HepG2 (cell line): ENCODE measurements at regions not wholly inside any gene's neighbourhood (a gene's known extent, or its start where the extent isn't known, plus 50 kb on each side); places are given as distances from the start of the nearest gene placed in this dataset.

Source experiments
- ATAC-seq: fragments of 200-7000 bp; cut with Tn5 transposase; 3 replicates; pipeline ENCODE4 v1.9.1; 2020; ENCODE audit warnings: mild to moderate bottlenecking, moderate library complexity
- BruUV-seq: library from RNA; stranded (reverse); fragments of 400-500 nt; replicated peaks from 2 replicates; lab custom pipeline; 2021; lab: Mats Ljungman, UMichigan
- CTCF ChIA-PET: fragments of 300-600 bp; formaldehyde crosslinking; extraction: SDS; loops from one replicate; lab custom pipeline; 2021; ENCODE audit warnings: low total read pairs, inconsistent platforms, low intra/inter-chr PET ratio; lab: Yijun Ruan, JAX
- POLR2A ChIA-PET: fragments of 350-600 bp; sonication (Branson Sonifier 250); formaldehyde crosslinking; loops from one replicate; lab custom pipeline; 2020; ENCODE audit warnings: antibody characterized with exemption, inconsistent platforms; lab: Yijun Ruan, JAX
- DNase-seq: peaks from one replicate; pipeline ENCODE4 v3.0.0-alpha.2; 2015; ENCODE audit warnings: low spot score
- FAIRE-seq: peaks from 3 replicates; lab custom pipeline; 2011; peaks lifted over from hg19 to GRCh38; lab: Jason Lieb, UNC
- H2AFZ ChIP-seq: one replicate; pipeline ENCODE4 v1.6.1; 2011; ENCODE audit warnings: low read length, inconsistent platforms
- H3K27ac ChIP-seq: fragments of 300-600 bp; 3 replicates; pipeline ENCODE4 v1.8.0; 2011; ENCODE audit warnings: mixed run types, mild to moderate bottlenecking, mixed read lengths, low read length, inconsistent platforms; ENCODE audit not compliant: insufficient read depth; ENCODE audit errors: extremely low read length
- H3K27me3 ChIP-seq, 2 experiments: fragments of 200-600 bp in 1 of 2; 2 replicates in 1 of 2; 3 replicates in 1 of 2; pipeline versions ENCODE4 v1.6.0 to v1.8.0; 2011; ENCODE audit warnings: low read length in 2 of 2, mild to moderate bottlenecking in 2 of 2, moderate library complexity in 2 of 2, inconsistent platforms in 1 of 2; ENCODE audit not compliant: insufficient read depth in 2 of 2, control insufficient read depth in 1 of 2
- H3K36me3 ChIP-seq, 2 experiments: fragments of 200-600 bp in 1 of 2; replicated peaks in 1 of 2; 2 replicates in 1 of 2; 3 replicates in 1 of 2; pipeline versions ENCODE4 v1.5.1 to v1.8.0; 2011; ENCODE audit warnings: low read length in 2 of 2, inconsistent platforms in 1 of 2; ENCODE audit not compliant: insufficient read depth in 2 of 2, control insufficient read depth in 1 of 2
- H3K4me1 ChIP-seq: 2 replicates; pipeline ENCODE4 v1.5.1; 2012; ENCODE audit warnings: low read length, inconsistent platforms; ENCODE audit not compliant: insufficient read depth
- H3K4me2 ChIP-seq: 2 replicates; pipeline ENCODE4 v1.6.0; 2011; ENCODE audit warnings: low read depth, low read length, inconsistent platforms
- H3K4me3 ChIP-seq, 3 experiments: fragments of 200-600 bp in 1 of 3; sonication (generic), shearing (Covaris generic) in 1 of 3; replicated peaks in 1 of 3; 2 replicates each; pipeline ENCODE4 v1.5.1; 2011 to 2016; ENCODE audit warnings: low read length in 3 of 3, inconsistent platforms in 2 of 3, low read depth in 2 of 3, mild to moderate bottlenecking in 2 of 3, control low read depth in 1 of 3, mixed read lengths in 1 of 3; ENCODE audit not compliant: insufficient read depth in 1 of 3
- H3K79me2 ChIP-seq: one replicate; pipeline ENCODE4 v1.6.1; 2011; ENCODE audit warnings: low read length, inconsistent platforms; ENCODE audit not compliant: insufficient read depth
- H3K9ac ChIP-seq: 2 replicates; pipeline ENCODE4 v1.6.0; 2011; ENCODE audit warnings: mild to moderate bottlenecking, low read depth, low read length, inconsistent platforms; ENCODE audit not compliant: insufficient read depth
- H3K9me3 ChIP-seq: 2 replicates; pipeline ENCODE4 v1.5.1; 2012; ENCODE audit warnings: mild to moderate bottlenecking, low read length
- H4K20me1 ChIP-seq: 2 replicates; pipeline ENCODE4 v1.6.0; 2011; ENCODE audit warnings: inconsistent platforms, mild to moderate bottlenecking, low read length, moderate library complexity; ENCODE audit not compliant: insufficient read depth
- FOXA3 ChIP-seq: IDR thresholded peaks from 2 replicates; pipeline ENCODE4 v1.6.1; 2016; ENCODE audit warnings: missing genetic modification reagents, missing compliant biosample characterization
- FOXM1 ChIP-seq: sonication (generic); formaldehyde crosslinking; IDR thresholded peaks from 2 replicates; pipeline ENCODE4 v1.5.0; 2020; ENCODE audit warnings: missing genetic modification reagents
- GTF3A ChIP-seq: sonication (generic); formaldehyde crosslinking; conservative IDR thresholded peaks from 2 replicates; pipeline ENCODE4 v1.4.0; 2020; ENCODE audit warnings: mild to moderate bottlenecking, missing genetic modification reagents
- HDAC6 ChIP-seq: fragments of 200-600 bp; sonication (generic); IDR thresholded peaks from 2 replicates; pipeline ENCODE4 v1.7.0; 2017; ENCODE audit warnings: mild to moderate bottlenecking, antibody characterized with exemption, low read length, low read depth
- HNF4A ChIP-seq: sonication (generic); formaldehyde crosslinking; IDR thresholded peaks from 2 replicates; pipeline ENCODE4 v1.4.0; 2020; ENCODE audit warnings: missing genetic modification reagents
- MED13 ChIP-seq: sonication (generic); formaldehyde crosslinking; IDR thresholded peaks from 2 replicates; pipeline ENCODE4 v1.5.0; 2020; ENCODE audit warnings: missing genetic modification reagents
- NFYB ChIP-seq: sonication (generic); formaldehyde crosslinking; IDR thresholded peaks from 2 replicates; pipeline ENCODE4 v1.4.0; 2020; ENCODE audit warnings: missing genetic modification reagents
- NFYC ChIP-seq: IDR thresholded peaks from 2 replicates; pipeline ENCODE4 v1.6.1; 2016; ENCODE audit warnings: missing genetic modification reagents, missing compliant biosample characterization
- NR2C2 ChIP-seq: sonication (generic); formaldehyde crosslinking; IDR thresholded peaks from 2 replicates; pipeline ENCODE4 v1.4.0; 2020; ENCODE audit warnings: missing genetic modification reagents, mild to moderate bottlenecking, moderate library complexity, borderline replicate concordance
- SATB2 ChIP-seq: sonication (generic); formaldehyde crosslinking; IDR thresholded peaks from 2 replicates; pipeline ENCODE4 v1.5.0; 2020; ENCODE audit warnings: missing genetic modification reagents
- YEATS4 ChIP-seq: sonication (generic); formaldehyde crosslinking; IDR thresholded peaks from 2 replicates; pipeline ENCODE4 v1.4.0; 2020; ENCODE audit warnings: missing genetic modification reagents, borderline replicate concordance
- ZNF33A ChIP-seq: sonication (generic); formaldehyde crosslinking; IDR thresholded peaks from 2 replicates; pipeline ENCODE4 v1.5.1; 2020; ENCODE audit warnings: missing genetic modification reagents, mild to moderate bottlenecking, moderate library complexity, borderline replicate concordance
- WGBS: methylation state at CpG from one replicate; pipeline ENCODE4 v1.1.6; 2017; ENCODE audit warnings: low lambda C conversion rate; 5-methylcytosine and 5-hydroxymethylcytosine counted together
- in situ Hi-C: cut with HindIII; loops from 2 replicates; pipeline ENCODE4 v1.10.0; 2017; ENCODE audit warnings: low pct_unique_long_range_greater_than_20kb; ENCODE audit not compliant: extremely low pct_ligation_motif_present
- intact Hi-C: fragments of 100-400 bp; cut with micrococcal nuclease; formaldehyde crosslinking; loops from one replicate; pipeline ENCODE4 v1.10.0; 2022; ENCODE audit not compliant: unreplicated experiment

DNA sequence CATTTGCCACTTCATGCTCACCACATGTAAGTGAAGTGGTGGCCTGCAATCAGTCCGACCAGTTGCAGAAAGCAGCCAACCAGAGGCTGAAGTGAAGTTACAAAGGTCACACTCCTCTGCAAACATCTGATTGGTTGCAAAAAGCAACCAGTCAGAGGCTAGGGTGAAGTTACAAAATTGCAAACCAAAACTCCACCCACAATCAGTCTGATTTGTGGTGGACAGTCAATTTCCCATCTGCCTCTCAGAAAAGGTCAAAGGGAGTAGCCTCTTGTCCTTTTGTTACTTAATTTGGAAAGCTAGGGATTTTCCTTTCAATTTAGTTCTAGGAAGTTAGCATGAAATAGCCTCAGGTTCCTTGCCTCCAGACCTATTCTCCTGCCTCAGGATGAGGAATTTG, 185.0 kb downstream of the UXS1 start:
- POLR2A ChIA-PET = no interaction called here
- BruUV-seq = no TSS peak
- Histone ChIP-seq H3K27me3 (0 out of 5 replicates have a peak, but pooled peaks cover 0 to 7% of the 10 kb centered on the region in 2 experiments), H4K20me1 (no peaks in the 10 kb centered on the region), H3K36me3 (no peaks in the 10 kb centered on the region), H3K4me2 (no peak overlapping the region)
- in situ Hi-C loops = no loop called here
- TF ChIP-seq NFYC (peak; percentile 47; the same call in 1 of the 2 replicates), NR2C2 (peak; percentile 42; the same call in 1 of the 2 replicates), HNF4A (CRISPR knock-in tag) (peak; percentile 20; the same call in 1 of the 2 replicates), FOXA3 (CRISPR knock-in tag) (no peak), FOXM1 (CRISPR knock-in tag) (no peak), ZNF33A (CRISPR knock-in tag) (no peak), HDAC6 (no peak), NFYB (CRISPR knock-in tag) (peak; percentile 46; the same call in 1 of the 2 replicates), MED13 (CRISPR knock-in tag) (no peak)
- TF ChIP-seq, all 625 proteins: peak for 4
- no peak for DNase-seq
- intact Hi-C loops = no loop called here
- WGBS = 0% methylated on average over 1 of the region's 1 CpG
- Histone ChIP-seq H2AFZ (no peak overlapping the region), H3K9me3 (peaks cover 41% of the 10 kb centered on the region), H3K79me2 (no peaks in the 10 kb centered on the region), H3K27ac (no peak overlapping the region), H3K4me3 (no peak overlapping the region), H3K9ac (no peak overlapping the region), H3K4me1 (peaks cover 6% of the 10 kb centered on the region; the same call in 1 of the 2 replicates)
- FAIRE-seq = no peak
- CTCF ChIA-PET = no interaction called here
- no peak for ATAC-seq

DNA sequence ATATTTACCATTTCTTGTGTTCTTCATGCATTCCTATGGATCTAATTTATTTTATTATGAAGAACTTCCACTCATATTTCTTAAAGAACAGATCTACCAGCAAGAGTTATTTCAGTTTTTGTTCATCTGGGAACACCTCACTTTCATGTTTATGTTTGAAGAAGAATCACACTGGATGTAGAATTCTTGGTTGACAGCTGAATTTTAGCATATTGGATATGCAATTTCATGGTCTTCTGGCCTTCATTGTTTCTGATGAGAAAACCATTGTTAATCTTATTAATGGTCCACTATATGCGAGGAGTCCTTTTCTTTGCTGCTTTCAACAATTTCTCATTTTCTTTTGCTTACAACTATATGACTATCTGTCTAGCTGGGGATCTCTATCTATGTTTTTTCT, 189.2 kb downstream of the UXS1 start:
- ChIA-PET CTCF (no interaction called here), POLR2A (no interaction called here)
- TF ChIP-seq YEATS4 (CRISPR knock-in tag) = no peak
- TF ChIP-seq SATB2 (CRISPR knock-in tag) = no peak
- TF ChIP-seq GTF3A (CRISPR knock-in tag) = no peak
- Histone ChIP-seq H3K9me3 (peaks cover 41% of the 10 kb centered on the region), H3K4me1 (peaks cover 6% of the 10 kb centered on the region; the same call in 1 of the 2 replicates), H3K27me3 (no peaks in the 10 kb centered on the region), H3K4me3 (no peak overlapping the region), H3K27ac (no peak overlapping the region), H4K20me1 (no peaks in the 10 kb centered on the region), H3K36me3 (no peaks in the 10 kb centered on the region), H2AFZ (no peak overlapping the region), H3K9ac (no peak overlapping the region), H3K79me2 (no peaks in the 10 kb centered on the region), H3K4me2 (no peak overlapping the region)
- no TSS peak for BruUV-seq
- intact Hi-C loops (no loop called here), in situ Hi-C loops (no loop called here)
- DNase-seq = no peak
- ATAC-seq = no peak
- WGBS = 57% methylated on average over 1 of the region's 1 CpG
- no peak for FAIRE-seq
